ENCODE measurements at regions not wholly inside any gene's neighbourhood (a gene's known extent, or its start where the extent isn't known, plus 50 kb on each side); places are given as distances from the start of the nearest gene placed in this dataset.

DNA sequence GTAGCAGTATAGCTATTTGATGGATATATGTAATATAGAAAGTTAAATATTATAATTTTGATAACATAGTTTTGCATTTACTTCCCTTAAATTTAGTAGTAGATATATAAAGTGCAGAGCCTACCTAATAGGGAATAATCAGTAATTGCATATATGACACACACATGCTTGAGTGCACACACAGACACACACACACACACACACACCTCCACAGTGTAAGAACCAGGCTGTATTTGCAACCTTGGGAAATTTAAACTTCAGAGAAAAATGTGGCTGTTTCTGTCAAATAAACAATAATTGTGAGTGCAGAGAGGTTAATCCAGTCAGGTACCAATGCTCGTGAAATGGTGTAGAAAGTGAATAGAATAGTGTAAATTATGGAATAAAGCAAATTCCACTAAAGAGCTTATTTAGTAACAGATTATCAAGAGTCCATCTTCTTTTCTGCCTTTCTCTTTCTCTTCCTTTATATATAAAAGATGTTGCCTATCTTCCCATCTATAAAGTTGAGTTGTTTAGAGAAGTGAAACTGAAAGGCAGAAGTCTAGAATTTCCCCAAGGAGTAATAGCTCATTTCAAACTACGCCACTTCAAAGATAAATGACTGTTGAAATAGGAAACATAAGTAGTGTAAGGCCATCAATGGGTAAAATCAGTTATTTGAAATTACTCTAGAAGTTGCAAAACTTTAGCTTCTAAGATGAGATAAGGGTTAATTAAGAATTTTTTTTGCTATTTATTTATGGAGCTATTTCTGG lies 273.7 kb downstream of the SRGAP2C start:
- Histone ChIP-seq H2BK20ac (ENCODE audit: low read depth, low read length) (no peak overlapping the region), H3K4me2 (ENCODE audit: low read depth, low read length) (no peak overlapping the region), H2AK9ac (replicated peaks; ENCODE audit: low read depth, low read length, poor library complexity) (no peak overlapping the region), H4K20me1 (ENCODE audit: insufficient read depth, low read length) (no peaks in the 10 kb centered on the region), H2BK5ac (ENCODE audit: low read depth, low read length, poor library complexity, severe bottlenecking) (no peak overlapping the region), H3K9me1 (ENCODE audit: insufficient read depth, low read length) (no peaks in the 10 kb centered on the region), H3K27me3 (ENCODE audit: control insufficient read depth, insufficient read depth, low read length) (no peaks in the 10 kb centered on the region; the same call in 1 of the 2 replicates), H3K14ac (replicated peaks; ENCODE audit: low read depth, low read length) (no peak overlapping the region), H3K4ac (ENCODE audit: low read depth, low read length) (no peak overlapping the region), H3K4me3 (ENCODE audit: insufficient read depth, low read depth, low read length) (no peak overlapping the region), H3K9me3 (ENCODE audit: control insufficient read depth, insufficient read depth, low read length) (no peaks in the 10 kb centered on the region), H3K36me3 (ENCODE audit: control insufficient read depth, insufficient read depth, low read length) (no peaks in the 10 kb centered on the region), H2BK15ac (ENCODE audit: low read depth, low read length) (no peak overlapping the region), H2AFZ (replicated peaks; ENCODE audit: low read length, poor library complexity) (no peak overlapping the region), H4K5ac (ENCODE audit: low read depth, low read length) (no peak overlapping the region), H3K56ac (ENCODE audit: extremely low read depth, insufficient read depth, low read length) (no peak overlapping the region), H2AK5ac (ENCODE audit: low read depth, low read length) (no peak overlapping the region), H4K8ac (ENCODE audit: low read depth in 2 of 2, low read length in 2 of 2) (no peak overlapping the region), H2BK120ac (ENCODE audit: low read depth, low read length) (no peak overlapping the region), H3K27ac (ENCODE audit: insufficient read depth, low read length) (no peak overlapping the region), H3K79me1 (ENCODE audit: low read depth in 1 of 2, low read length in 2 of 2) (no peaks in the 10 kb centered on the region), H3K23ac (ENCODE audit: low read depth, low read length) (no peak overlapping the region), H3K4me1 (ENCODE audit: control insufficient read depth, insufficient read depth, low read length) (no peaks in the 10 kb centered on the region), H3K18ac (ENCODE audit: low read depth, low read length) (no peak overlapping the region), H4K91ac (ENCODE audit: insufficient read depth, low read depth, low read length) (no peak overlapping the region), H3K9ac (ENCODE audit: low read depth, low read length) (no peak overlapping the region)
- ChIA-PET CTCF (no interaction called here), POLR2A (ENCODE audit: unreplicated experiment) (no interaction called here)
- in situ Hi-C loops (cut with MboI; ENCODE audit: low sequenced_read_pairs) (no loop called here), intact Hi-C loops (cut with micrococcal nuclease) (no loop called here), dilution Hi-C loops (cut with HindIII; ENCODE audit: low sequenced_read_pairs, unreplicated experiment) (no loop called here)
- no TSS peak for BruUV-seq (replicated peaks)
- ATAC-seq (ENCODE audit: low read depth) = no peak
- no peak for DNase-seq
- no CpG with 5 or more reads among the region's 2 CpGs for WGBS, 2 experiments (ENCODE audit: extremely low coverage in 2 of 2, insufficient read length in 1 of 2)
- no peak for TF ChIP-seq CEBPB (IDR thresholded peaks at IDR 0.05; ENCODE audit: low read depth, low read length)
- TF ChIP-seq, protein P1, sequence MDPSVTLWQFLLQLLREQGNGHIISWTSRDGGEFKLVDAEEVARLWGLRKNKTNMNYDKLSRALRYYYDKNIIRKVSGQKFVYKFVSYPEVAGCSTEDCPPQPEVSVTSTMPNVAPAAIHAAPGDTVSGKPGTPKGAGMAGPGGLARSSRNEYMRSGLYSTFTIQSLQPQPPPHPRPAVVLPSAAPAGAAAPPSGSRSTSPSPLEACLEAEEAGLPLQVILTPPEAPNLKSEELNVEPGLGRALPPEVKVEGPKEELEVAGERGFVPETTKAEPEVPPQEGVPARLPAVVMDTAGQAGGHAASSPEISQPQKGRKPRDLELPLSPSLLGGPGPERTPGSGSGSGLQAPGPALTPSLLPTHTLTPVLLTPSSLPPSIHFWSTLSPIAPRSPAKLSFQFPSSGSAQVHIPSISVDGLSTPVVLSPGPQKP (IDR thresholded peaks at IDR 0.05; ENCODE audit: borderline replicate concordance, low read depth, low read length) = no peak
- TF ChIP-seq NFE2L2 (IDR thresholded peaks at IDR 0.05; ENCODE audit: low read depth, low read length) = no peak
- TF ChIP-seq, protein P2, sequence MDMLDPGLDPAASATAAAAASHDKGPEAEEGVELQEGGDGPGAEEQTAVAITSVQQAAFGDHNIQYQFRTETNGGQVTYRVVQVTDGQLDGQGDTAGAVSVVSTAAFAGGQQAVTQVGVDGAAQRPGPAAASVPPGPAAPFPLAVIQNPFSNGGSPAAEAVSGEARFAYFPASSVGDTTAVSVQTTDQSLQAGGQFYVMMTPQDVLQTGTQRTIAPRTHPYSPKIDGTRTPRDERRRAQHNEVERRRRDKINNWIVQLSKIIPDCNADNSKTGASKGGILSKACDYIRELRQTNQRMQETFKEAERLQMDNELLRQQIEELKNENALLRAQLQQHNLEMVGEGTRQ (IDR thresholded peaks at IDR 0.05; ENCODE audit: low read depth, low read length) = no peak
- TF ChIP-seq RFX5 (IDR thresholded peaks at IDR 0.05; ENCODE audit: low read depth, low read length) = no peak
- no peak for TF ChIP-seq MAZ (IDR thresholded peaks at IDR 0.05; ENCODE audit: borderline replicate concordance, low read depth, low read length)
- TF ChIP-seq RCOR1 (IDR thresholded peaks at IDR 0.05; ENCODE audit: insufficient replicate concordance, low read length) = no peak
- no peak for TF ChIP-seq FOS (IDR thresholded peaks at IDR 0.05; ENCODE audit: low read depth, low read length)
- TF ChIP-seq, protein P3, sequence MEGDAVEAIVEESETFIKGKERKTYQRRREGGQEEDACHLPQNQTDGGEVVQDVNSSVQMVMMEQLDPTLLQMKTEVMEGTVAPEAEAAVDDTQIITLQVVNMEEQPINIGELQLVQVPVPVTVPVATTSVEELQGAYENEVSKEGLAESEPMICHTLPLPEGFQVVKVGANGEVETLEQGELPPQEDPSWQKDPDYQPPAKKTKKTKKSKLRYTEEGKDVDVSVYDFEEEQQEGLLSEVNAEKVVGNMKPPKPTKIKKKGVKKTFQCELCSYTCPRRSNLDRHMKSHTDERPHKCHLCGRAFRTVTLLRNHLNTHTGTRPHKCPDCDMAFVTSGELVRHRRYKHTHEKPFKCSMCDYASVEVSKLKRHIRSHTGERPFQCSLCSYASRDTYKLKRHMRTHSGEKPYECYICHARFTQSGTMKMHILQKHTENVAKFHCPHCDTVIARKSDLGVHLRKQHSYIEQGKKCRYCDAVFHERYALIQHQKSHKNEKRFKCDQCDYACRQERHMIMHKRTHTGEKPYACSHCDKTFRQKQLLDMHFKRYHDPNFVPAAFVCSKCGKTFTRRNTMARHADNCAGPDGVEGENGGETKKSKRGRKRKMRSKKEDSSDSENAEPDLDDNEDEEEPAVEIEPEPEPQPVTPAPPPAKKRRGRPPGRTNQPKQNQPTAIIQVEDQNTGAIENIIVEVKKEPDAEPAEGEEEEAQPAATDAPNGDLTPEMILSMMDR (conservative IDR thresholded peaks at IDR 0.05; ENCODE audit: low read depth, low read length) = no peak
- TF ChIP-seq CHD1 (IDR thresholded peaks at IDR 0.05; ENCODE audit: low read depth, low read length) = no peak
- no peak for TF ChIP-seq MXI1 (IDR thresholded peaks at IDR 0.05; ENCODE audit: borderline replicate concordance, low read depth, low read length)
- TF ChIP-seq MAFK (IDR thresholded peaks at IDR 0.05; ENCODE audit: low read depth, low read length) = no peak
- no peak for TF ChIP-seq SMC3 (IDR thresholded peaks at IDR 0.05; ENCODE audit: low read depth, low read length)
